HG03432 (cell line): ENCODE measurements at regions not wholly inside any gene's neighbourhood (a gene's known extent, or its start where the extent isn't known, plus 50 kb on each side); places are given as distances from the start of the nearest gene placed in this dataset.

Source experiments
- ATAC-seq: cut with Tn5 transposase; IDR thresholded peaks from one replicate; pipeline ENCODE4 v1.9.1; 2021; ENCODE audit warnings: mild to moderate bottlenecking, moderate library complexity; ENCODE audit not compliant: unreplicated experiment

DNA sequence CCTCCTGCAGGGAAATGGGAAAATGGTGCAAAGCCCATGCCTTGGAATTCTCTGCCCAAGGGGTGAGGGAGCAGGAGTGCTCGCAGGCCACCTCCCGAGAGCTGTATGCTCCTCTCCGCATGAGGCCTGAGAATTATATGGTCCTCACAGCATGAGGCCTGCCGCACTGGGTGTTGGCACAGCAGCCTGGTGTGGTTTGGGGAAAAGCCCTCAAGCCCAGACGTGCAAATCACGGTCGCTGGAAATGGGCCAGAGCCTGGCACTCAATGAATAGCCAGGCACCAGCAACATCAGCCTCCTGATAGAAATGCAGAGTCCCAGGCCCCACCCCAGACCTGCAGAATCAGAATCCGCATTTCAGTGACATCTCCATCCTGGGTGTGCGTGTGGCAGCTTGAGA is 156.4 kb upstream of the FOXF1 start:
- no peak for ATAC-seq

DNA sequence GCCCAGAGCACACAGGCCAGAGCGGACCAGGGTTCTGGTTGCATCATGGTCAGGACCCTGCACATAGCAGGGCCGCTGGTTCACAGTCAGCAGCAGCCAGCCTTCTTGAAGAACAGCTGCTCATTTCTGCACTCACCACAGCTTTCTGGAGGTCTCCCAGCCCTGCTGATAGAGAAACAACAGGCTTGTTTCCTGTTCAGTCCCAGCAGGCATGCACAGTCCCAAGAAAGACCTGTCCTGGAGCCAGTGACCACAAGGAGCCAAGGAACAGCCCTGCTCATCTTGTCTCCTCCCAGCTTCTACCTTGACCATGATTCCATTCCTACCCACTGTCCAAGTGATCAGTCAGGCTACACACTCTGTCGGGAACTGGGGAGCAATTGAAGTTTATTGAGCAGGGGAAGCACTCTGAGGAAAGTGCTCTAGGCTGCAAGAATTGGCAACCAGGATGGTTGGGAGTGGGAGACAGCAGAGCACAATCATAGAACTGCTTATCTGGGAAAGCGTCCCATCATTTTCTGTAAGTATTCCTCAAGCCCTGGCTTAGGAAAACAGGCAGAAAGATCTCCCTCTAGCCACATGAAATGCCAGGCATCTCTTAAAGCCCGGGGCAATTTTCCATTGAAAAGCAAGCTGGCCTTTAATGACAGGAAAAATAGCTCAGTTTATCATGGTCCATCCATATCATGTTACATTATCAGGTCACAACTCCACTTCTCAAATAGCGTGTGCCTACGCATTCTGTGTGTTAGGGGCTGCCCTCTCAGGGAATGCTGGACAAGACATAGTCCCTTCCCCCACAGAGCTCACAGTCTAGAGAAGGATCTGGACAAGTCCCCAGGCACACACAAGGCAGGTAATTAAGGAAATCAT is 155.4 kb upstream of the FOXF1 start:
- ATAC-seq = no peak

DNA sequence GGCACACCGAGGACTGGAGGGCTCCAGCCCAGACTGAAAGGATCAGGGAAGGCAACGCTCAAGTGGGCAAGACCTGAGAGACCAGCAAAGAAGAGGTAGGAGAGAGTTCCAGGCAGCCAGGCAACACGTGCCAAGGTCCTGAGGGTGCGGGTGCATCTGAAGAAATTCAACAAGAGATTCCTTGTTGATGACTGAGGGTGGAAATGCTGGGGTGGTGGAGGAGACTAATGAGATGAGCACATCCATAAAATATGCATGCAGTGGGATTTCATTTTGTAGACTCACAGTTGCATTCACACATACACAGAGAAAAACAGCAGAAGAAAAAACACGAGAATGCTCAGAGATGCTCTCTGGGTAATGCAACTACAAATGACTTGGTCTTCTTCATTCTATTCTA is 154.8 kb upstream of the FOXF1 start:
- ATAC-seq = no peak

DNA sequence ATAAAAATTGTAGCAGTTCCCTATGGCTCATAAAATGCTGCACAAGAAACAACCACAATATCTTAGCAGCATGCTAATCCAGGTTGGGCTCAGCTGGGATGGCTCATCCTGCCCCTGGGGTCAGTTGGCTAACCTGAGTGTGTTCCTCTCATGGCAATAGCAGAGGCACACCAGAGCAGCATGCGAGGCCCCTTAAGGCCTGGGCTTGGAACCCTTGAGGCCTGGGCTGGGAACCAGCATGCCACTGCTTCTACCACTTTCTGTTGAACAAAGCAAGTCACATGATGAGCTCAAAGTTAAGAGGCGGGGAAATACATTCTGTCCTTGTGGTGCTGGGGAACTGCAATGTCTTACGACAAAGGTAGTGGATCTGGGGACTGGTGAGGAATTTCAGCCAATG is 154.4 kb upstream of the FOXF1 start:
- ATAC-seq = no peak

DNA sequence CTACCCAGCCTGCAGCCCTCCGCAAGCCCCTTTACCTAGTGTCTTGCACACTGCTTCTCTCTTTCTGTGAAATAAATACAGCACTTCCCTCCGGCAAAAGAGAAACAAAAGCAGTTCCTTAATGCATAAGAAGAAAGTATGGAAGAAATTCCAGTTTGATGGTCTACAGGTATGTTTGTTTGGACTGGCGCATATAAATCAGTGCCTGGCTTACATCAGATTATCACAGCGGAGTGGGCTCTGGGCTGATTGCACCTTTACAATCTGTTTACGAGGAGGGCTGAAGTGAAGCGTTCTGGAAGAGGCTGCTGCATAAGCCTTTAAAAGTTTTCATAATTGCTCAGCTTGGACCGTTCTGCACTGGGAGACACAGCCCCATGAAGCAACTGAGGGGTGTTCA is 153.5 kb upstream of the FOXF1 start:
- no peak for ATAC-seq

DNA sequence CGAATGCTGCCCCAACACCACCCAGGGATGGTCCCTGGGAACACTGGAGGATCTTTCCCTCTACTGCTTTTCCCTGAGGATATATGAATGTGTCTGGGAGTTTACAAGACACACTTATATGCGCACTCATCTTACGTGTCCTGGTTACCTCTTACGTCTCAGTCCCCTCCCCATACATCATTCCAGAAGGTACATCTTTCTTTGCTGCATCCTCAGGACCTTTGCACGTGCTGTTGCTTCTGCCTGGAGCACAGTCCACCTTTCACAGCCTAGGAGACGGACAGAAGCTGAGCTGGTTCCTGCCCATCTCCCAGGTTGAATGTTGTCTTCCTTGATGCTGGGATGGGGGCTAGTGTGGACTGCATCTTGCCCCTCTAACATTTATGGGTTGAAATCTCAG is 153.0 kb upstream of the FOXF1 start:
- ATAC-seq = no peak

DNA sequence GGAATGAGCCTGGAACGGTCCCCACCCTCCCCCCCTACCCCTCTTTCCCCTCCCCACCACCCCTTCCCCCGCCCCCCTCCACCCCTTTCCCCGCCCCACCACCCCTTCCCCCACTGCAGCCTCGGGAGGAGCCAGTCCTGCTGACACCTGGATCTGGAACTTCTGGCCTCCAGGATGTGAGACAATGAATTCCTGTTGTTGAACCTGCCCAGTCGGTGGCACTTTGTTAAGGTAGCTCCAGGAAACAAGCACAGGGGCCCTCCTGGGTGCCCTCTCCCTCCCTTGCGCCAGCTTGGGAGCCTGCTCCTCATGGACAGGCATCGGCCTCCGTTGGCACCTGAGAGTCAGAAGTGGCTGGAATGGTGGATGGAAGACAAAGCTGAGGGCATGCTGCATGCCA is 152.4 kb upstream of the FOXF1 start:
- no peak for ATAC-seq

DNA sequence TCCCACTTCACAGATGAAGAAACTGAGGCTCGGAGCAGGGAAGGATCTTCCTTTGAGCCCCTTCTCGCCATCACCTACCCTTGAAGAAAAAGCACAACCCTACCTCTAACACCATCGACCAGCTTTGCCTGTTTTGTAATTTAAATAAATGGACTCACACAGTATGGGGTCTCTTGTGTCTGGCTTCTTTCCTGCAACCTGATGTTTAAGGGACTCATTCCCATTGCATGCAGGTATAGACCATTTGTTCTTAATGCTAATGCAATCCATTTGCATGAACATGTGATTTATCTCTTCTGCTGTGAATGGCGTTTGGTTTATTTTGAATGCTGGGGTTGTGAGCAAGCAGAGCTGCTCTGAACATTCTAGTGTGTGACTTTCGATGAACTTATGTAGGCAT is 150.8 kb upstream of the FOXF1 start:
- ATAC-seq = no peak

DNA sequence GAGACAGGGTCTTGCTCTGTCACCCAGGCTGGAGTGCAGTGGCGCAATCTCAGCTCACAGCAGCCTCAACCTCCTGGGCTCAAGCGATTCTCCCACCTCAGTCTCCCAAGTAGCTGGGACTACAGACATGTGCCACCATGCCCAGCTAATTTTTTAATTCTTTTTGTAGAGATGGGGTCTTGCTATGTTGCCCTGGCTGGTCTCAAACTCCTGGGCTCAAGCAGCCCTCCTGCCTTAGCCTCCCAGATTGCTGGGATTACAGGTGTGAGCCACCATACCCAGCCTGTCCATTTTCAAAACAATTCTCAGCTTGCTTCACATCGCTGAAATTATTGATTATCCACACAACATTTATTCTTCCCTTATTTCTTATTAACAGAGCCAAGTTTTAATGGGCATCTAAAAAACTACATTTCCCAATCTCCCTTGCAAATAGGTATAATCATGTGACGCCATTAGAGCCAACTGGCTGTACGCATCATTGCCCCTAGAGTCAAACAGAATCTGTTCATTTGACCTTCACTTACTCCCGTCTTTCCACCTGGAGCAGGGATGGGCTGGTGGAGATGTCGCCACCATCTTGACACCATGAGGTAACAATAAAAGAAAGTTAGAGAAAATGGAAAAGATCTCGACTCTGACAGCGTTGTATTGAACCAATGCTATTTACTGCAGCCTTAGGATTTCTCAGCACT is 148.0 kb upstream of the FOXF1 start:
- no peak for ATAC-seq

DNA sequence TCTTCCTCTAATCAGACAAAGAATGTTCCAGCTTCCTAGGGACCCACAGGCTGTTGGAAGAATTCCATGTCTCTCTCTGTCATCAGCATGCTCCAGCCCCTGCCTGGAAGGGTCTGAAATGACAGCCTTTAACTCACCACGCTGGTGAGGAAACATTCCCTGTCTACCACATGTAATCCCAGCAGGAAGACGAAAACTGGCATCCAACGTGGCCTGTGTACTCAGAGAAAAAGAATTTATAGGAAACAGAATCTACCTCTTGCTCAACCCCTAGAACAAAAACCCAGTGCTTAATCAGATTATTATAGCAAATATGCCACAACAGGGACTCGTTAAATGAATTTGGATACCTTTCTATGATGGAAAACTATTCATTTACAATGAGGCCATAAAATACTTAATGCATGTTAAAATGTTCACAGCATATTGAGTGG is 147.3 kb upstream of the FOXF1 start:
- ATAC-seq = no peak

DNA sequence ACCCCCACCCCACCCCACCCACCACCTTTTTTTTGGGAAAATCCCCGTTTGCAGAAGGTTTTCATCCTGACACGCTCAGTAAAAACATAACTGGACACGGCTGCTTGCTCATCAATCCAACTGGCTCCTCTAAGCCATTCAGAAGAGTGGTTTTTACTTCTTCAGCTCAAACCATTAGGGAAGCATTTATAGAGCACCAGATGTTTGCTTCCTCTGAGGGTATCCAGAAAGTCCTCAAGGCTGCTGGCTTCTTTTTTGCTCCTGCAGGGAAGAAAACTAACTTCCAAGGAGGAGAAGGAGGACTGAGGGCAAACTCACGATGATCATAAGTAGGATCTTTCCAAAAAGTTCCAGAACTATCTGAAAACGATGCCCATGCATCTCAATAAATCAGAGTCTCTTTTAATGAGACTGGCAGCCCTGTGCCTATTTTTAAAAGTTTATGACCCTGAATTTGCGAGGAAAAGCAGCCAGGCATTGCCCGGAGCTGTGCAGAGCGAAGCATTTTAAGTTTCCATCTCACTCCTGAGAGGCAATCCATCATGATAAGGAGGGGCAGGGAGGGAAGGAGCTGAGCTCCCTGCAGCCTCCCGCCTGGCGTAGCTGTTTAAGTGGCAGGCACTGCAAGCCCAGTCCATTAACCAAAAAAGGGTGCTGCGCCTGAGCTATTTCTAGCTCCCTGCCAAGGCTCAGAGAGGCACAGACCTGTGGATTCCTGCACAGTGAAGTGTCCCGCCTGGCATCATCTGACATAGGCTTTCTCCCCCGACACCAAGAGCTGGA is 146.3 kb upstream of the FOXF1 start:
- no peak for ATAC-seq

DNA sequence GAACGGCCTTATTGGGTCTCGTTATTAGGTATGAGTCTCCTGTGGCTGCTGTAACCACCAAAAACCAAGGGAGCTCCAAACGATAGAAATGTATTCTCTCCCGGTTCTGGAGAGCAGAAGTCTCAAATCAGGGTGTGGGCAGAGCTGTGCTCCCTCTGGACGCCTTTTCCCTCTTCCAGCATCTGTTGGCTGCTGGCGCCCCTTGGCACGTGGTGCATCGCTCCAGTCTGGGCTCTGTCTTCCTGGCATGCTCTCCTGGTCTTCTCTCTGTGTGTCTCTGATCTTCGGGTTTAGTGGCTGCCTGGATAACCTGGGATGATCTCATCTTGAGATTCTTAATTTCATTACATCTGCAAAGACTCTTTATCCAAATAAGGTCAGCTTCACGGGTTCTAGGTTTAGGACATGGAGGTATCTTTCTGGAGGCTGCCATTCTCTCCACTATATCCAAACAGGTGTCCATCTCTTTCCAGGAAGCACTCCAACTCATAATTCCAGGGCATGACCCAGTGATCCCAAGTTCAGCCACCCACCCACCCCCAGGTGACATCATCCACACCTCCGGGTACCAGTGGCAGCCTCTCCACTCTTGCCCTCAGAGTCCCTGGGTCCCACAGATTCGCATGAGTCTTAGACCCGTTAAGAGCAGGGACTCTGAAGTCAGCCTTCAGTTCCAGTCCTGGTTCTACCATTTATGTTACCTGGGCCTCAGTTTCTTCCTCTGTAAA is 145.5 kb upstream of the FOXF1 start:
- ATAC-seq = no peak

DNA sequence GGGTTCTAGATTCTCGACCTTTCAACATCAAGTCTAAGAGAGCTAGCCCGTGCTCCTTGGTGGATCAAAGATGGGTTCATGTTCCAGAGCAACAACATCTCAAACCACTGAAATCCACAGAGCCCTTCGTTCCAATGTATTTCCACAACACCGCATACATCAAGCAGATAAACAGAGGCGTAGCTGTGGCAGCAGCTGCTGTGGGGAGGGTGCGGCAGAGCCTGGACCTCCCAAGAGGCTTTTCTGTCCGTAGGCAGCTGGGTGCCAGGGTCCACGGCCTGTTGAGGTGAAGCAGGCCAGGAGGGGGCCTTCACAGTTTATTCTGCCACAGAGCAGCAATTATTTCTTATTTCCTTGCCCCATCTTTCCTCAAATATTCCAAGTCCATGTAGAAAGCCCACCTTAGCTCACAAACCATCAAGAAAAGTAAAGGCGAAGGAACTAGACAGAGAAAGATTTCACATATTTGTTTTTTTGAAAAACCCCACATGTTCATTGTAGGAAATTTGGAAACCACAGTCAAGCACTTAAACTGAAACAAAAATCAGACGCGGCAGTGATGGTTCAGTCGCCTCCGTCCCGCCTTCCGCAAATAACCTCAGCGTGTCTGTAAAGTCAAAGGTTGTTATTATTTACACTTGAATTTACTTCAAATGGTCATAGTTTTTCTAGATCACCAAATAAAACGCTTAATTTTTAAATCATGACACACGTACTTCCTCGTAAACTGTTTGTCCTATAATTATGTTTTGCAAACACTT is 144.6 kb upstream of the FOXF1 start:
- no peak for ATAC-seq

DNA sequence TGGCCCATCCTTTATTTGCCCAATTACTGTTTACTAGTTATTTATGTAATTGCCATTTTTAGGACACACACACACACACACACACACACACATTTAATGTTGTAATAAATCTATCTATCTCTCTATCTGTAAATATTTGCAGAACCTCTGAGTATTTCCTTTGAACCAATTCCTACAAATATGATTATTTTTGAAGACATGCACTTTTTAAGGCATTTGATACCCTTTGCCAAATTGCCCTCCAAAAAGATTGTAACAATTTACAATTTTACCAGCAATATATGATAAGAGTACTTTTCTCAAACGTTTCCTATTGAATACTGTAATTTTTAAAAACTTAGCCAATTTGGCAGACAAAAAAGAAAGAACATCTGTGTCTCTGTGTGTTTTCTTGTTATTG is 143.8 kb upstream of the FOXF1 start:
- no peak for ATAC-seq

DNA sequence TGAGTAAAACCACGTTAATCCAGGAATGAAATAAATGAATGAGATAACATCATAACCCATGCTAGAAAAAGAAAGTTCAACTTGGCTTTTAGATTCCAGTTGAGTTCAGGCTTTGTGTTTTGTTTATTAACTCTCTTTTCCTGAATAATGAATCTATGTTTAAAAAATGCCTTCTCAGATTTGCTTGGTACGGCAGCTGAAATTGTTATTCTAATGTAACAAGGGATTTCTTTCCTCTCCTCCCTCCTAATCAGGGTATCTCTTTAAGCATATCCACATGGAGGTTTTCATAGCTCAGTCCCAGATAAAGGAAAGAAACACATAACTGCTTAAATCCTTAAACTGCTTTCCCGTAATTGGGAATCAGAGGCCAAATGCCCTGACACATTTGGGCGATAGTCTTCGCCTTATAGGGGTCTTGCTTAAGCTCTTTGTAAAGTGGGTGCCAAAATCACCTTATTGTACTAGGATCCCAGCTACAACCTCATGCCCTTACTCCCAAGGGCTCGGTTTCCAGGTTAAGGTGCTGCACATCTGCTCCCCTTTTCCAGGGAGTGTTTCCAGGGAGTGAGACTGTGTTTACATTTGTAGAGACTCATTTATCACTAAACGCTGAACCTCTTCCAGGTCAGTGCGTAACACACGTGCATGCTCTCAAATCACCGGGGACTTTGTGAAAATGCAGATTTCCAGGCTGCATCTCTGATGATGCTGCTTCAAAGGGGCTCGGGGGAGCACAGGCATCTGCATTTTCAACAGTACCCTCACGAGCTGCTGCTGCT is 142.8 kb upstream of the FOXF1 start:
- ATAC-seq = no peak

DNA sequence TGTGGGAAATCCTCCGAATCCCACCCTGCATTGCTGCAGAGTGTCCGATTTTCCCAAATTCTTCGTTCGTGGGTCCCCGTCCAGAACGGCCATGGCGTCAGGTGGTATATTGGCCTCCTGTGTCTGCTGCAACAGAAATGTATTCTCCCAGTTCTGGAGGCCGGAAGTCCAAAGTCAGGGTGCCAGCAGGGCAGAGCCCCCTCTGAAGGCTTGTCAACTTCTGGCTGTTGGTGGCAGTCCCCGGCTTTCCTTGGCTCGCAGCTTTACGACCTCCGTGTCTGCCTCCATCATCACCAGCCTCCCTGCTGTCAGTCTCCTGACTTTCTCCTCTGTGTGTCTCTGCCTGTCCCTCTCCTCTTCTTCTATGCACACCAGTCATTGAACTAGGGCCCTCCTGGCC is 142.1 kb upstream of the FOXF1 start:
- no peak for ATAC-seq

DNA sequence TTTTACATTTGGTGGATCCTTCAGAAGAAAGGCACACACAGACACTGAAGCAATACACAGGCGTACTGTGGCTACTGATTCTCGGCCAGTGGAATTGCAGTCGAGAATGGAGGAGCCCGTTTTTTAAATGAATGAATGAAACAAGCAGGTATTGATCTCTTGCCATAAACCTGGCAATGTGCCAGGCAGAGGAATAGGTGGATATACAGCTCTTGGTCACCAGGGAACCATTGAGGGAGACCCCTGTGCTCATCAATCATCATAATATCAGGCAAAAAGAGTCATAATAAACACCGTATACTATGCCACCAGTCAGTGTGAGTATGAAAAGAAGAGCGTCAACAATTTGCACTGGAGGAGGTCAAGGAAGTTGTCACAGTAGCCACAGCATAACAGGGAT is 140.3 kb upstream of the FOXF1 start:
- no peak for ATAC-seq

DNA sequence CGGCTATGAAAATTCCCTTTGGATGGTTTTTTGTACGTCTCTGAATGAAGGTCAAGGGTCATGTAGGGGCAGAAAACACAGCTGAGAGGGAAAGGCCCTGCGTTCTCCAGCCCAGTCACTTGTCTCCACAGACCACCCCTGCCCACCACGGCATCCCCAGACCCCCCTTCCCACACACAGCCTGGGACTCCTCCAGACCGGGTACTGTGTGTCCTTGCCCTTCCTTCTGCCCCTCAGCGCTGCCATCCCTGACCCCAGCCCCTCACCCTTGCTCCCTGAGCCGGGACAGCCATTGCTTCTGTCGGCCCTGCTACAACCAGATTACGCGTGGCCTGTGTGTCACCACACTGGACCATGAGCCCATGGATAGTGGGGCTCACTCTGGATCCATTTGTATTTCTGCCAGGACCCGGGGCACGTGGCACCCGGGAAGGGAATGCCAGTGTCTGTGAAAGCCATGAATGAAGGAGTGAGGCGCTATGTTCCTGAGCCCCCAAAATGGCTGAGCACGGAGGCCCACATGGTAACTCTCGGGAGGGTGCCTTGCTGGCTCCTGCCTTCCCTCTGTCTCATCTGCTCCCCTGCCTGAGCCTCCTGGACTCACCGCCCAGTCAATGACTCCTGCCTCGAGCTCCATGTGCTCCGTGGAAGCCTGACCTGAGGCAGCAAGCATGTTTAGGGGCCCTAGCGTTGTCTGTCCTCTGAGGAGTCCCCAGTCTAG is 139.1 kb upstream of the FOXF1 start:
- no peak for ATAC-seq

DNA sequence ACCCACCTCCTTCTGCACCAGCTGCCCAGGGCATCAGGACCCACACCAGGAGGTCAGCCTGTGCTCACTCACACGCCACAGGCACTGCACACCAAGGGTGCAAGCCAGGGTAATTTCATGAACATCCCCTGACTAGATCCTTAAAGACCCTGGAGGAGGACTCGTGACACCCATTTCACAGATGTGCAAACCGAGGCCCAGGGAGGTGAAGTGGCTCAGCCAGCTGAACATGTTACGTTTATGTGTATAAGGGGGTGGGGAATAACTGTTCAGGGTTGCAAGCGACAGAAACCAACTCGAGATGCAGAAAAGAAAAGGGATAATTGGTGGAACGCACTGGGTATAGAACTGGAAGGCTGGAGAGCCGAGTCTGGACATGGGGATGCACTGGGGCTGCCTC is 138.1 kb upstream of the FOXF1 start:
- no peak for ATAC-seq
